Activated CD4-positive, alpha-beta T cell treated with anti-CD3 and anti-CD28 coated beads, Interleukin-2, amount 50 U/mL, for 24 hours (primary cell): ENCODE measurements at regions not wholly inside any gene's neighbourhood (a gene's known extent, or its start where the extent isn't known, plus 50 kb on each side); places are given as distances from the start of the nearest gene placed in this dataset.

ENCODE experiments used
- DNase-seq, 2 donors: peaks; one replicate each; pipeline ENCODE4 v3.0.0-alpha.2; 2020; ENCODE audit warnings: low read depth in 1 of 2, low spot score in 1 of 2

GRCh38 chr1:200354243-200354642, 55.6 kb downstream of the ZNF281 start:
- DNase-seq, result no peak

- DNase-seq, result no peak
Observed at GRCh38 chr1:200353232-200353631, 56.6 kb downstream of the ZNF281 start.

GRCh38 chr1:200351826-200352549, 57.8 kb downstream of the ZNF281 start:
- no peak for DNase-seq

GRCh38 chr1:200351425-200351824, 58.4 kb downstream of the ZNF281 start:
- DNase-seq, result no peak

GRCh38 chr1:200346700-200347099, 63.1 kb downstream of the ZNF281 start:
- no peak for DNase-seq

GRCh38 chr1:200345520-200345919, 64.3 kb downstream of the ZNF281 start:
- no peak for DNase-seq

- no peak for DNase-seq
Observed at GRCh38 chr1:200343874-200344273, 66.0 kb downstream of the ZNF281 start.

GRCh38 chr1:200342511-200343311, 67.1 kb downstream of the ZNF281 start:
- DNase-seq, result no peak

- DNase-seq, result no peak
Observed at GRCh38 chr1:200338451-200338850, 71.4 kb downstream of the ZNF281 start.

- no peak for DNase-seq
Observed at GRCh38 chr1:200337831-200338230, 72.0 kb downstream of the ZNF281 start.

- DNase-seq, result no peak
Observed at GRCh38 chr1:200337410-200337809, 72.4 kb downstream of the ZNF281 start.

GRCh38 chr1:200336901-200337391, 72.9 kb downstream of the ZNF281 start:
- DNase-seq, result no peak

- DNase-seq, result no peak
Observed at GRCh38 chr1:200336101-200336845, 73.6 kb downstream of the ZNF281 start.

GRCh38 chr1:200334661-200335256, 75.1 kb downstream of the ZNF281 start:
- no peak for DNase-seq

GRCh38 chr1:200333329-200333728, 76.5 kb downstream of the ZNF281 start:
- DNase-seq, result no peak

GRCh38 chr1:200332716-200333115, 77.1 kb downstream of the ZNF281 start:
- no peak for DNase-seq

- no peak for DNase-seq
Observed at GRCh38 chr1:200330741-200331428, 79.0 kb downstream of the ZNF281 start.

- DNase-seq, result no peak
Observed at GRCh38 chr1:200329208-200329882, 80.5 kb downstream of the ZNF281 start.

GRCh38 chr1:200328379-200328778, 81.5 kb downstream of the ZNF281 start:
- no peak for DNase-seq

GRCh38 chr1:200323856-200324400, 85.9 kb downstream of the ZNF281 start:
- no peak for DNase-seq
